Endothelial cell of umbilical vein (primary cell): ENCODE measurements at regions not wholly inside any gene's neighbourhood (a gene's known extent, or its start where the extent isn't known, plus 50 kb on each side); places are given as distances from the start of the nearest gene placed in this dataset.

Source experiments
- BruUV-seq: library from RNA; stranded (reverse); fragments of 400-500 nt; replicated peaks from 2 replicates; lab custom pipeline; 2021; lab: Mats Ljungman, UMichigan
- CTCF ChIA-PET: fragments of 300-600, 350-600 bp; sonication (Branson Sonifier 250); formaldehyde crosslinking; loops from one replicate; lab custom pipeline; 2021; ENCODE audit warnings: antibody characterized with exemption, inconsistent platforms; lab: Charles Lee
- POLR2A ChIA-PET: fragments of 300-600, 350-600 bp; sonication (Branson Sonifier 250); formaldehyde crosslinking; loops from one replicate; lab custom pipeline; 2021; ENCODE audit warnings: antibody characterized with exemption, inconsistent platforms; lab: Charles Lee
- DNase-seq: peaks from one replicate; pipeline ENCODE4 v3.0.0-alpha.2; 2011; ENCODE audit warnings: low read depth, low spot score
- FAIRE-seq: peaks from 2 replicates; lab custom pipeline; 2011; peaks lifted over from hg19 to GRCh38; lab: Jason Lieb, UNC
- H2AFZ ChIP-seq: 2 replicates; pipeline ENCODE4 v1.6.0; 2012; ENCODE audit warnings: low read depth, low read length, control low read depth, inconsistent platforms
- H3K27ac ChIP-seq: 2 replicates; pipeline ENCODE4 v1.5.1; 2011; ENCODE audit warnings: low read depth, mild to moderate bottlenecking, control low read depth, low read length, moderate library complexity; ENCODE audit not compliant: insufficient read depth
- H3K27me3 ChIP-seq, 2 experiments: 2 replicates each; pipeline versions ENCODE4 v1.6.0 to v1.6.1; 2011; ENCODE audit warnings: low read length in 2 of 2, mixed read lengths in 1 of 2; ENCODE audit not compliant: control insufficient read depth in 2 of 2, insufficient read depth in 2 of 2
- H3K36me3 ChIP-seq, 2 experiments: 2 replicates in 1 of 2; 3 replicates in 1 of 2; pipeline ENCODE4 v1.5.1; 2011; ENCODE audit warnings: low read length in 2 of 2, mild to moderate bottlenecking in 1 of 2, moderate library complexity in 1 of 2; ENCODE audit not compliant: control insufficient read depth in 2 of 2, insufficient read depth in 2 of 2; ENCODE audit errors: extremely low read depth in 1 of 2
- H3K4me1 ChIP-seq: 3 replicates; pipeline ENCODE4 v1.5.1; 2011; ENCODE audit warnings: mild to moderate bottlenecking, low read length; ENCODE audit not compliant: control insufficient read depth, insufficient read depth; ENCODE audit errors: extremely low read depth
- H3K4me2 ChIP-seq: 2 replicates; pipeline ENCODE4 v1.6.1; 2011; ENCODE audit warnings: low read length, control low read depth, mixed read lengths; ENCODE audit not compliant: insufficient read depth
- H3K4me3 ChIP-seq, 3 experiments: fragments of 200-600 bp in 1 of 3; sonication (generic), shearing (Covaris generic) in 1 of 3; replicated peaks in 1 of 3; 2 replicates each; pipeline ENCODE4 v1.5.1; 2011 to 2016; ENCODE audit warnings: control low read depth in 3 of 3, low read length in 3 of 3, mild to moderate bottlenecking in 2 of 3, inconsistent platforms in 1 of 3, low read depth in 1 of 3, moderate library complexity in 1 of 3; ENCODE audit not compliant: insufficient read depth in 1 of 3
- H3K79me2 ChIP-seq: 2 replicates; pipeline ENCODE4 v1.6.0; 2012; ENCODE audit warnings: low read length, inconsistent platforms; ENCODE audit not compliant: control insufficient read depth, insufficient read depth
- H3K9ac ChIP-seq: replicated peaks from 2 replicates; pipeline ENCODE3; 2011; ENCODE audit warnings: low read length, control low read depth; ENCODE audit not compliant: insufficient read depth; ENCODE audit errors: extremely low read depth
- H3K9me1 ChIP-seq: replicated peaks from 3 replicates; pipeline ENCODE4 v1.6.0; 2011; ENCODE audit warnings: mild to moderate bottlenecking, low read length; ENCODE audit not compliant: control insufficient read depth, insufficient read depth; ENCODE audit errors: extremely low read depth
- H3K9me3 ChIP-seq: replicated peaks from 2 replicates; pipeline ENCODE4 v1.5.1; 2012; ENCODE audit warnings: low read length, inconsistent platforms; ENCODE audit not compliant: control insufficient read depth, insufficient read depth
- H4K20me1 ChIP-seq: replicated peaks from 2 replicates; pipeline ENCODE3; 2011; ENCODE audit warnings: mild to moderate bottlenecking, low read length; ENCODE audit not compliant: control insufficient read depth, insufficient read depth; ENCODE audit errors: extremely low read depth
- CTCF ChIP-seq, 2 donors: IDR thresholded peaks; 1 replicate in 1 of 2; 2 replicates in 1 of 2; pipeline ENCODE4 v1.5.1; 2011; ENCODE audit warnings: low read length in 2 of 2, mild to moderate bottlenecking in 2 of 2, moderate library complexity in 2 of 2, control low read depth in 1 of 2, inconsistent platforms in 1 of 2, low read depth in 1 of 2; ENCODE audit not compliant: insufficient read depth in 1 of 2; ENCODE audit errors: extremely low read depth in 1 of 2
- EZH2 ChIP-seq: IDR thresholded peaks from 2 replicates; pipeline ENCODE4 v1.6.1; 2012; ENCODE audit warnings: borderline replicate concordance, low read depth, mild to moderate bottlenecking, moderate library complexity, low read length, inconsistent platforms; ENCODE audit not compliant: severe bottlenecking
- FOS ChIP-seq: IDR thresholded peaks from 2 replicates; pipeline ENCODE4 v1.6.1; 2011; ENCODE audit warnings: mild to moderate bottlenecking, low read length, moderate library complexity, borderline replicate concordance; ENCODE audit not compliant: insufficient read depth
- GATA2 ChIP-seq: IDR thresholded peaks from 2 replicates; pipeline ENCODE4 v1.7.0; 2011; ENCODE audit warnings: low read depth, mild to moderate bottlenecking, moderate library complexity, mixed read lengths, low read length; ENCODE audit not compliant: insufficient read length, insufficient read depth
- JUN ChIP-seq: IDR thresholded peaks from 2 replicates; pipeline ENCODE4 v1.6.1; 2011; ENCODE audit warnings: borderline replicate concordance, low read depth; ENCODE audit not compliant: insufficient read length, insufficient read depth
- MYC ChIP-seq: IDR thresholded peaks from one replicate; pipeline ENCODE4 v1.6.1; 2011; ENCODE audit warnings: mild to moderate bottlenecking, low read depth, low read length
- POLR2A ChIP-seq: IDR thresholded peaks from 2 replicates; pipeline ENCODE4 v1.6.1; 2012; ENCODE audit warnings: low read depth, mild to moderate bottlenecking, control low read depth, low read length
- POLR2AphosphoS5 ChIP-seq: IDR thresholded peaks from 2 replicates; pipeline ENCODE4 v1.6.1; 2012; ENCODE audit warnings: low read depth, mild to moderate bottlenecking, control low read depth, low read length, moderate library complexity; ENCODE audit not compliant: insufficient read depth
- dilution Hi-C: fragments of 300-500 bp; cut with MboI; formaldehyde crosslinking; loops from one replicate; pipeline ENCODE4 v1.15.0; 2019; ENCODE audit warnings: low sequenced_read_pairs; ENCODE audit not compliant: extremely low pct_ligation_motif_present
- intact Hi-C: fragments of 100-400 bp; cut with micrococcal nuclease; formaldehyde crosslinking; loops from one replicate; pipeline ENCODE4 v1.10.0; 2022
- TF ChIP-seq, protein P1 (sequence below): IDR thresholded peaks from 2 replicates; pipeline ENCODE4 v1.6.1; 2011; ENCODE audit not compliant: insufficient read depth, insufficient read length

DNA sequence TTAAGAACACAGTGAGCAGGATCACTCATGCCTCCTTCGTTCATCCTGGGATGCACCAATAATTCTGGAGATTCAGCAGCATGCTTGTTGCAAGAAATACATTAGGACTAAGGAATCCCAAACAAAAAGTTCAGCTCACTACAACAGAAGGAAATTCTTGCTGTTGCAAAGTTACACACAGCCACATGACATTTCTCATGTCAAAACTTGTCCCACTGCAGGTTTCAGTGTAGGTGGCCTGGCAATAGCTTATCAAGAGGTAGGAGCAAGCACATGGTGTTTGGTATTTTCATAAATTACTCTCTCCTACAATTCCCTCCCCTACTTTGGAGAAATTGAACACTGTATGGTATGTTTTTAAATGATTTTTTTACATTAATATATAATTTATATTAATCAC, 399.6 kb upstream of the EPHA3 start:
- H3K4me1 ChIP-seq = no peaks in the 10 kb centered on the region
- no peak overlapping the region for H3K4me2 ChIP-seq
- H4K20me1 ChIP-seq = no peaks in the 10 kb centered on the region
- H3K4me3 ChIP-seq = no peak overlapping the region
- no peak overlapping the region for H3K9ac ChIP-seq
- no peak overlapping the region for H2AFZ ChIP-seq
- ChIA-PET POLR2A (no interaction called here), CTCF (no interaction called here)
- no TSS peak for BruUV-seq
- no peak overlapping the region for H3K27ac ChIP-seq
- dilution Hi-C loops (no loop called here), intact Hi-C loops (no loop called here)
- DNase-seq (no peak), FAIRE-seq (no peak)
- H3K27me3 ChIP-seq = no peaks in the 10 kb centered on the region
- H3K9me3 ChIP-seq = peaks cover 4% of the 10 kb centered on the region
- TF ChIP-seq EZH2 (no peak), GATA2 (no peak), POLR2A (no peak), FOS (no peak), MYC (no peak), POLR2AphosphoS5 (no peak), CTCF (IDR thresholded peaks at IDR 0.05; ENCODE audit: extremely low read depth in 1 of 2, insufficient read depth in 1 of 2, low read depth in 1 of 2, low read length in 2 of 2) (no peak), JUN (no peak)
- TF ChIP-seq, protein P1, sequence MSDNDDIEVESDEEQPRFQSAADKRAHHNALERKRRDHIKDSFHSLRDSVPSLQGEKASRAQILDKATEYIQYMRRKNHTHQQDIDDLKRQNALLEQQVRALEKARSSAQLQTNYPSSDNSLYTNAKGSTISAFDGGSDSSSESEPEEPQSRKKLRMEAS = no peak
- no peaks in the 10 kb centered on the region for H3K9me1 ChIP-seq
- H3K36me3 ChIP-seq = no peaks in the 10 kb centered on the region
- no peaks in the 10 kb centered on the region for H3K79me2 ChIP-seq
